H9 (cell line): ENCODE measurements at regions not wholly inside any gene's neighbourhood (a gene's known extent, or its start where the extent isn't known, plus 50 kb on each side); places are given as distances from the start of the nearest gene placed in this dataset.

Experiments used
- DNase-seq: peaks from one replicate; pipeline ENCODE4 v3.0.0-alpha.2; 2017
- H2AFZ ChIP-seq: one replicate; pipeline ENCODE4 v1.6.1; 2013; ENCODE audit warnings: mild to moderate bottlenecking, low read length, control low read depth, moderate library complexity
- H2AK5ac ChIP-seq: 2 replicates; pipeline ENCODE4 v1.6.1; 2013; ENCODE audit warnings: low read length, control low read depth, mixed read lengths; ENCODE audit not compliant: insufficient read length
- H2BK120ac ChIP-seq: one replicate; pipeline ENCODE4 v1.6.1; 2013; ENCODE audit warnings: low read depth, mild to moderate bottlenecking, low read length, control low read depth, inconsistent platforms; ENCODE audit not compliant: poor library complexity, severe bottlenecking
- H2BK12ac ChIP-seq: 2 replicates; pipeline ENCODE4 v1.6.1; 2013; ENCODE audit warnings: low read length, control low read depth, mixed read lengths, low read depth; ENCODE audit not compliant: insufficient read length
- H2BK15ac ChIP-seq: 2 replicates; pipeline ENCODE4 v1.6.1; 2013; ENCODE audit warnings: low read depth, low read length, control low read depth
- H2BK20ac ChIP-seq: one replicate; pipeline ENCODE4 v1.6.1; 2013; ENCODE audit warnings: low read depth, mild to moderate bottlenecking, low read length, control low read depth, inconsistent platforms; ENCODE audit not compliant: poor library complexity, severe bottlenecking
- H2BK5ac ChIP-seq: 2 replicates; pipeline ENCODE4 v1.6.1; 2013; ENCODE audit warnings: low read length, control low read depth, mixed read lengths; ENCODE audit not compliant: insufficient read length
- H3K14ac ChIP-seq: 2 replicates; pipeline ENCODE4 v1.6.1; 2013; ENCODE audit warnings: low read length, control low read depth; ENCODE audit not compliant: insufficient read depth
- H3K18ac ChIP-seq: 2 replicates; pipeline ENCODE4 v1.6.1; 2013; ENCODE audit warnings: low read depth, mild to moderate bottlenecking, mixed read lengths, low read length, control low read depth; ENCODE audit not compliant: insufficient read length
- H3K23ac ChIP-seq: 2 replicates; pipeline ENCODE4 v1.6.1; 2013; ENCODE audit warnings: low read length, control low read depth, mixed read lengths, low read depth; ENCODE audit not compliant: insufficient read length
- H3K23me2 ChIP-seq: 2 replicates; pipeline ENCODE4 v1.6.1; 2013; ENCODE audit warnings: low read depth, mild to moderate bottlenecking, mixed read lengths, low read length, control low read depth; ENCODE audit not compliant: insufficient read length, poor library complexity, severe bottlenecking
- H3K27ac ChIP-seq: 2 replicates; pipeline ENCODE4 v1.5.1; 2013; ENCODE audit warnings: low read length, control low read depth, mixed read lengths, low read depth; ENCODE audit not compliant: insufficient read length
- H3K27me3 ChIP-seq: 2 replicates; pipeline ENCODE4 v1.6.1; 2013; ENCODE audit warnings: low read length, control low read depth, inconsistent platforms; ENCODE audit not compliant: insufficient read depth
- H3K4ac ChIP-seq: 2 replicates; pipeline ENCODE4 v1.6.1; 2013; ENCODE audit warnings: low read depth, mild to moderate bottlenecking, control low read depth, inconsistent platforms, low read length, moderate library complexity
- H3K4me1 ChIP-seq: 2 replicates; pipeline ENCODE4 v1.6.1; 2013; ENCODE audit warnings: low read length, control low read depth, inconsistent platforms; ENCODE audit not compliant: insufficient read depth
- H3K4me2 ChIP-seq: 2 replicates; pipeline ENCODE4 v1.6.1; 2013; ENCODE audit warnings: low read length, control low read depth, mixed read lengths; ENCODE audit not compliant: insufficient read length, insufficient read depth
- H3K56ac ChIP-seq: 2 replicates; pipeline ENCODE4 v1.6.1; 2013; ENCODE audit warnings: low read depth, mild to moderate bottlenecking, mixed read lengths, low read length, control low read depth; ENCODE audit not compliant: insufficient read length
- H3K79me1 ChIP-seq: 2 replicates; pipeline ENCODE4 v1.6.1; 2013; ENCODE audit warnings: low read depth, mild to moderate bottlenecking, moderate library complexity, low read length, control low read depth, inconsistent platforms; ENCODE audit not compliant: insufficient read depth, poor library complexity, severe bottlenecking
- H3K79me2 ChIP-seq: 2 replicates; pipeline ENCODE4 v1.6.1; 2013; ENCODE audit warnings: low read length, control low read depth, inconsistent platforms; ENCODE audit not compliant: insufficient read depth
- H3K9ac ChIP-seq: 2 replicates; pipeline ENCODE4 v1.6.1; 2013; ENCODE audit warnings: low read length, control low read depth, mixed read lengths; ENCODE audit not compliant: insufficient read length; ENCODE audit errors: extremely low read depth
- H3K9me3 ChIP-seq: one replicate; pipeline ENCODE4 v1.6.1; 2013; ENCODE audit warnings: low read depth, low read length, inconsistent platforms; ENCODE audit not compliant: control insufficient read depth
- H3T11ph ChIP-seq: one replicate; pipeline ENCODE4 v1.6.1; 2013; ENCODE audit warnings: mild to moderate bottlenecking, low read length, control low read depth, inconsistent platforms
- H4K20me1 ChIP-seq: one replicate; pipeline ENCODE4 v1.6.1; 2013; ENCODE audit not compliant: control insufficient read depth, insufficient read length, insufficient read depth
- H4K5ac ChIP-seq: 2 replicates; pipeline ENCODE4 v1.6.1; 2013; ENCODE audit warnings: low read depth, mild to moderate bottlenecking, mixed read lengths, low read length, control low read depth; ENCODE audit not compliant: insufficient read length
- H4K8ac ChIP-seq: replicated peaks from 2 replicates; pipeline ENCODE4 v1.6.1; 2013; ENCODE audit warnings: low read length, control low read depth, mixed read lengths, low read depth; ENCODE audit not compliant: insufficient read length
- H4K91ac ChIP-seq: 2 replicates; pipeline ENCODE4 v1.6.1; 2013; ENCODE audit warnings: low read depth, mild to moderate bottlenecking, moderate library complexity, mixed read lengths, low read length, control low read depth; ENCODE audit not compliant: insufficient read length
- H3K27ac Mint-ChIP-seq, 3 experiments: 2 replicates in 2 of 3; 3 replicates in 1 of 3; pipeline ENCODE4 v1.8.0; 2020 to 2021; ENCODE audit warnings: mixed read lengths in 3 of 3, mild to moderate bottlenecking in 1 of 3, moderate library complexity in 1 of 3
- H3K27me3 Mint-ChIP-seq: 2 replicates; pipeline ENCODE4 v1.8.0; 2021; ENCODE audit warnings: low read depth, mild to moderate bottlenecking, moderate library complexity, mixed read lengths
- H3K36me3 Mint-ChIP-seq, 3 experiments: 2 replicates in 2 of 3; 3 replicates in 1 of 3; pipeline ENCODE4 v1.8.0; 2020 to 2021; ENCODE audit warnings: low read depth in 3 of 3, mixed read lengths in 3 of 3; ENCODE audit not compliant: insufficient read depth in 1 of 3
- H3K4me1 Mint-ChIP-seq, 2 experiments: 2 replicates each; pipeline ENCODE4 v1.8.0; 2020; ENCODE audit warnings: mixed read lengths in 2 of 2
- H3K4me3 Mint-ChIP-seq, 2 experiments: 2 replicates in 1 of 2; 3 replicates in 1 of 2; pipeline ENCODE4 v1.8.0; 2020 to 2021; ENCODE audit warnings: mild to moderate bottlenecking in 2 of 2, mixed read lengths in 2 of 2, moderate library complexity in 1 of 2
- H3K9me3 Mint-ChIP-seq, 2 experiments: 2 replicates in 1 of 2; 3 replicates in 1 of 2; pipeline ENCODE4 v1.8.0; 2020; ENCODE audit warnings: mild to moderate bottlenecking in 2 of 2, mixed read lengths in 2 of 2, moderate library complexity in 1 of 2
- WGBS: extraction: QIAGEN DNeasy Blood & Tissue Kit; methylation state at CpG from one replicate; pipeline ENCODE4 v1.1.7; 2013; ENCODE audit warnings: missing lambda C conversion rate, low lambda C conversion rate, mixed read lengths; ENCODE audit not compliant: insufficient read length; ENCODE audit errors: extremely low coverage; 5-methylcytosine and 5-hydroxymethylcytosine counted together
- TF ChIP-seq, protein P1 (sequence below): fragments of 200-600 bp; sonication (generic); conservative IDR thresholded peaks from 3 replicates; pipeline ENCODE4 v1.8.0; 2021; ENCODE audit warnings: antibody characterized with exemption, mild to moderate bottlenecking

DNA sequence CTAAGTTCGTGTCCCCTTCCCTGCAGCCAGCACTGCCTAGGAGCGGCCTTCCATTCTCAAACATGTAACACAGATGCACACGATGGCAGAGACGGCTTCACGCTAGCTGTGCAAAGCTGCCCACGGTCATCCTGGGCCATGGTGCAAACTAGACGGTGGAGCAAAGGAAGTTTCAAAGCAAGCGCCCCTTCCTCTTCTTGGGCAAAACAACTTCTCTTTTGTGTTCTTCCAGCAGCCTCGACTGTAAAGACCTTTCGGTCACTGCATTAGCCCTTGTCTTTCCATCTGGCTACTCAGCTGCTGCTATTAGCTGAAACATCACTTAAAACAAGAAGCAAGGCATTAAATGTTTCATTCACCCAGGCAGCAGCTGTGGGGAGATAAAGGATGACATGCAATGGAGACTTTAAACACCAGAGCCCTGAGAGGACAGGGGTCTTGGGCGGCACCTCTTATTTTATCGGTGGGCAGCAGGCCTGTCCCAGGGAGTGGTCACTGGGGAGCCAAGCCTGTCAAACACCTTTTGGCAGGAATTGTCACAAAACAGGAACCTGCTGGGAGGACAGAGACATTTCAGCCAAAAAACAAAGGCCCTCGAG lies 214.8 kb downstream of the KLF6 start:
- Histone ChIP-seq H3K27ac (no peak overlapping the region), H3K23ac (no peak overlapping the region), H2BK120ac (no peak overlapping the region), H3K79me2 (no peaks in the 10 kb centered on the region), H2AFZ (no peak overlapping the region), H2BK15ac (no peak overlapping the region), H3K56ac (no peak overlapping the region), H4K8ac (no peak overlapping the region), H3K4me1 (0 out of 2 replicates have a peak, but pooled peaks cover 4% of the 10 kb centered on the region), H3K9ac (no peak overlapping the region), H3K18ac (no peak overlapping the region), H3K4me2 (no peak overlapping the region), H4K20me1 (no peaks in the 10 kb centered on the region), H2AK5ac (no peak overlapping the region), H3K14ac (no peak overlapping the region), H4K91ac (no peak overlapping the region), H2BK12ac (no peak overlapping the region), H3T11ph (no peak overlapping the region), H3K79me1 (no peaks in the 10 kb centered on the region), H3K23me2 (no peaks in the 10 kb centered on the region), H2BK5ac (no peak overlapping the region), H3K27me3 (no peaks in the 10 kb centered on the region), H2BK20ac (no peak overlapping the region), H4K5ac (no peak overlapping the region), H3K9me3 (no peaks in the 10 kb centered on the region), H3K4ac (no peak overlapping the region)
- peaks cover 0 to 4% of the 10 kb centered on the region in 2 experiments; a peak in 1 of 5 replicates for H3K9me3 Mint-ChIP-seq
- H3K27ac Mint-ChIP-seq, result no peak overlapping the region
- no peak overlapping the region for H3K4me3 Mint-ChIP-seq
- DNase-seq, result no peak
- WGBS, result no CpG with 5 or more reads among the region's 13 CpGs
- peaks cover 8 to 9% of the 10 kb centered on the region in 2 experiments; a peak in 3 of 4 replicates for H3K4me1 Mint-ChIP-seq
- TF ChIP-seq, protein P1, sequence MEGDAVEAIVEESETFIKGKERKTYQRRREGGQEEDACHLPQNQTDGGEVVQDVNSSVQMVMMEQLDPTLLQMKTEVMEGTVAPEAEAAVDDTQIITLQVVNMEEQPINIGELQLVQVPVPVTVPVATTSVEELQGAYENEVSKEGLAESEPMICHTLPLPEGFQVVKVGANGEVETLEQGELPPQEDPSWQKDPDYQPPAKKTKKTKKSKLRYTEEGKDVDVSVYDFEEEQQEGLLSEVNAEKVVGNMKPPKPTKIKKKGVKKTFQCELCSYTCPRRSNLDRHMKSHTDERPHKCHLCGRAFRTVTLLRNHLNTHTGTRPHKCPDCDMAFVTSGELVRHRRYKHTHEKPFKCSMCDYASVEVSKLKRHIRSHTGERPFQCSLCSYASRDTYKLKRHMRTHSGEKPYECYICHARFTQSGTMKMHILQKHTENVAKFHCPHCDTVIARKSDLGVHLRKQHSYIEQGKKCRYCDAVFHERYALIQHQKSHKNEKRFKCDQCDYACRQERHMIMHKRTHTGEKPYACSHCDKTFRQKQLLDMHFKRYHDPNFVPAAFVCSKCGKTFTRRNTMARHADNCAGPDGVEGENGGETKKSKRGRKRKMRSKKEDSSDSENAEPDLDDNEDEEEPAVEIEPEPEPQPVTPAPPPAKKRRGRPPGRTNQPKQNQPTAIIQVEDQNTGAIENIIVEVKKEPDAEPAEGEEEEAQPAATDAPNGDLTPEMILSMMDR, result no peak
- H3K36me3 Mint-ChIP-seq, result no peaks in the 10 kb centered on the region; a peak in 2 of 7 replicates
- peaks cover 5% of the 10 kb centered on the region for H3K27me3 Mint-ChIP-seq
